Fibroblast of the aortic adventitia (primary cell): ENCODE measurements at regions not wholly inside any gene's neighbourhood (a gene's known extent, or its start where the extent isn't known, plus 50 kb on each side); places are given as distances from the start of the nearest gene placed in this dataset.

Experiments used
- DNase-seq: peaks from one replicate; pipeline ENCODE4 v3.0.0-alpha.2; 2010; ENCODE audit warnings: low read depth
- H3K4me3 ChIP-seq: 2 replicates; pipeline ENCODE4 v1.5.1; 2011; ENCODE audit warnings: low read depth, mild to moderate bottlenecking, control low read depth, low read length, moderate library complexity
- TF ChIP-seq, protein P1 (sequence below): IDR thresholded peaks from 2 replicates; pipeline ENCODE4 v1.5.1; 2011; ENCODE audit warnings: mild to moderate bottlenecking, low read length, control low read depth, inconsistent platforms; ENCODE audit not compliant: insufficient read depth

DNA sequence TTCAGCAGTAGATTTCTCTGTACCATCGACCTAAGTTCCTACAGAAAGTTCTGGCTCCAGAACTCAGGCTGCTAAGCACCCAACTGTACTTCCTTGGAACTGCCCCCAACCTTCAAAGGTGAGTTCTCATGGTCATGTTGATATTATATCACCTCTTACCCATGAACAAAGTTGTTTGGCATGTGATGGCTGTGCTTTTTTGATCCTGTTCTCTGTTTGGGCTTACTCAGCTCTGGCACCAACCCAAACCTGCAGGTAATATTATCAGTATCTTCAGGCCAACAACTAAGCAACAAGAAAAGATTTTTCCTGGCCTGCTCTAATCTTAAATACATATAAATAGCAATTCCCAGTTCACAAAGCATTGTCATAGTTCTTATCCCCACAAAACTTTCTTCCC lies 318.7 kb upstream of the LMCD1 start:
- TF ChIP-seq, protein P1, sequence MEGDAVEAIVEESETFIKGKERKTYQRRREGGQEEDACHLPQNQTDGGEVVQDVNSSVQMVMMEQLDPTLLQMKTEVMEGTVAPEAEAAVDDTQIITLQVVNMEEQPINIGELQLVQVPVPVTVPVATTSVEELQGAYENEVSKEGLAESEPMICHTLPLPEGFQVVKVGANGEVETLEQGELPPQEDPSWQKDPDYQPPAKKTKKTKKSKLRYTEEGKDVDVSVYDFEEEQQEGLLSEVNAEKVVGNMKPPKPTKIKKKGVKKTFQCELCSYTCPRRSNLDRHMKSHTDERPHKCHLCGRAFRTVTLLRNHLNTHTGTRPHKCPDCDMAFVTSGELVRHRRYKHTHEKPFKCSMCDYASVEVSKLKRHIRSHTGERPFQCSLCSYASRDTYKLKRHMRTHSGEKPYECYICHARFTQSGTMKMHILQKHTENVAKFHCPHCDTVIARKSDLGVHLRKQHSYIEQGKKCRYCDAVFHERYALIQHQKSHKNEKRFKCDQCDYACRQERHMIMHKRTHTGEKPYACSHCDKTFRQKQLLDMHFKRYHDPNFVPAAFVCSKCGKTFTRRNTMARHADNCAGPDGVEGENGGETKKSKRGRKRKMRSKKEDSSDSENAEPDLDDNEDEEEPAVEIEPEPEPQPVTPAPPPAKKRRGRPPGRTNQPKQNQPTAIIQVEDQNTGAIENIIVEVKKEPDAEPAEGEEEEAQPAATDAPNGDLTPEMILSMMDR: no peak
- H3K4me3 ChIP-seq: no peak overlapping the region
- no peak for DNase-seq

DNA sequence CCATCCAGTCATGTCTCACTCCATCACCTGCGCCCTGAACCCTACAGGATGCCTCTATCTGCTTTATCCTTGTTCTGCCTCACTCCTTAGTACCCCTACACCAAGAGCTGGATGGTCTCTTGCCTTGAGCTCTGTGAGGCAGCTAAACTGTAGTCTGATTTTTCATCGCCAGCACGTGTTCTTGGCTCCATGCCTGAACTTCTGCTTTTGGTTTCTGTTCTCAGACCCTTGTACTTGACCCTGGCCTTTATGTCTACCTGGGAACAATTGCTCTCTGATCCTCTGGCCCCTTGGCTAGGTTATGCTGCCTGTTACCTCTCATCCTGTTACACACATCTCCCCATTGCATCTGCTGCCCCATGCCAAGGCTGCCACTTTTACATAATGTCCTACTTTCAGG lies 318.0 kb upstream of the LMCD1 start:
- DNase-seq: no peak
- H3K4me3 ChIP-seq: no peak overlapping the region
- TF ChIP-seq, protein P1: no peak

DNA sequence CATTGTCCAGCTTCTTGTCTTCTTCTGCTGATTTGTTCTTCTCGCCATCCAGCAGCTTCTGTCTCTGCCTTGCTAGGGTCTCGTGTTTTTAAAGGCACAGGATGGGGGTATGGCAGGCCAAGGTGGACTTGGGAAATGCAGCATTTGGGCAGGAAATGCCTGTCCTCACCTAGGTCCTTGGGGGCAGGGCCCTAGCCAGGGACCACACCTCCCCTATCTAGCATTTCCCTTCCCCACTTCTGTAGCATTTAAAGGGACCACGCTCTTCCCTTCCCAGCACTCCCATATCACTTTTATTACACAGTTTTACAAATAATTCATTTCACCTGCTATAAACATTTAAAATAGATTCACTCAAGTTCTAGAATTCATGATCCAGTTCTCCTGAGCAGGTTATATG lies 315.4 kb upstream of the LMCD1 start:
- DNase-seq: no peak
- TF ChIP-seq, protein P1: no peak
- no peak overlapping the region for H3K4me3 ChIP-seq

DNA sequence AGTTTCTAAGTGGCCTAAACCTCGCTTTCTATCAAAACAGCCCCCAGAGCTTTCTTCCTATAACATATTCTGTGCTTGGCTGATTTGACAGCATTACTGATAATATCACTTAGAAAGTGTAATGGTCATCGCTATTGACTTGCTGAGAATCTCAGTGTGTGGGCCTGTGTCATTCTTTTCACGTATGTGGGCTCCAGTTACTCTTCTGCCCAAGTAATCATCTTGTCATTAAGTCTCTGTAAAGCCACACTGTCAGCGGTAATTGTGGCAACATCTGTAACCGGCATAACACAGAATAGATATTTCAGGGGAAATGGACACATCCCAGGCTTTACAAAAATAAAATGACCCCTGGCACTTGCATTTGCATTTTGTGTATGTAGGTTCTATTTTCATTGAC lies 313.6 kb upstream of the LMCD1 start:
- H3K4me3 ChIP-seq: no peak overlapping the region

DNA sequence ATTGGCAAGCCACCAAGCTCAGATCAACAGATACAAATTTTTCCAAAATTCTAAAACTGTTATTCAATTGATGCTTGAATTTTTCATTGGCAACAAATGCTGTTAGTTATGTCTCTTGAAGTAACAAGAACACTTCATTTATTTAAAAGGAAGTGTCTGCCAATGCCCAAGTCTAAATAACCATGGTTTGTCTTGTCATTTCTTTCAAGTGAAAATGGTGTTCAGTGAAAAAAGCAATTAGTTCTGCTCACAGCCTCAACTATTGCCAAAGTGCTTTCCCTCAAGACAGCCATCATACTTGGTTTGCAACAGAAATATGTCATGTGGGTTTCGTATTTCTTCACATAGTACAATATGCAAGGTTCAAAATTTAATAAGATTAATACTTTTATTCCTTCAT lies 312.6 kb upstream of the LMCD1 start:
- TF ChIP-seq, protein P1: no peak
- no peak overlapping the region for H3K4me3 ChIP-seq
- no peak for DNase-seq

More for the DNA sequence above, 313.6 kb upstream of the LMCD1 start:
- no peak for DNase-seq
- TF ChIP-seq, protein P1: no peak

DNA sequence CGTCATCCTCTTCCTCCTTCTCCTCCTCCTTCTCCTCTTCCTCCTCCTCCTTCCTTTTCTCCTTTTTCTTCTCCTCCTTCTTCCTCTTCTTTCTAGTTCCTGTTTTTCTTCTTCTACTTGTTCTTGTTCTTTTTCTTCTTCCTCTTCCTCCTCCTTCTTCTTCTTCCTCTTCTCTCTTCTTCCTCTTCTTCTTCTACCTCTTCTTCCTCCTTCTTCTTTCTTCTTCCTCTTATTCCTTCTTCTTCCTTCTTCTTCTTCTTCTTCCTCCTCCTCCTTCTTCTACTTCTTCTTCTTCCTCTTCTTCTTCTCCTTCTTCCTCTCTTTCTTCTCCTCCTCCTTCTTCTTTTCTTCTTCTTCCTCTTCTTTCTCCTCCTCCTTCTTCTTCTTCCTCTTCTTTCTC lies 310.2 kb upstream of the LMCD1 start:
- DNase-seq: no peak
- no peak overlapping the region for H3K4me3 ChIP-seq
- TF ChIP-seq, protein P1: no peak

DNA sequence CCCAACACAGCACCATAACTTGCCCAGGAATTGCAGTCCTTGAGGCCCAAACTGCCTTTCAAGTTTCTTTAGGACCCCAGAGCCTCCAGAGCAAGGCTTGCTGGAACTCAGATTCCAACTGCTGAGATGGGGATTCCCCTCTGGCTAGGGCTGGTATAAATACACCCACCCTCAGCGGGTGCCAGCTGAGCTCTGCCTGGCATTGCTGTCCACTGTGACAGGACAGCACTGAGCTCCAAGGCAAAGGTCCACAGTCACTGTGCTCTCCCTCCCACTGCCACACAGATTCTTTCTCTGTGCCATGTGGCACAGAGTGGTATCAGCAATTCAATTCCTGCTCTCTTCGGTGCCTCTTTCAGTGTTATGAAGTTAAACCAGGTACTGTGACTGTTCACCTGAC lies 304.2 kb upstream of the LMCD1 start:
- H3K4me3 ChIP-seq: no peak overlapping the region
- DNase-seq: no peak
- TF ChIP-seq, protein P1: no peak
